WTC11 (cell line): ENCODE measurements at regions not wholly inside any gene's neighbourhood (a gene's known extent, or its start where the extent isn't known, plus 50 kb on each side); places are given as distances from the start of the nearest gene placed in this dataset.

ENCODE experiments used
- ATF3 ChIP-seq: sonication (generic); formaldehyde crosslinking; conservative IDR thresholded peaks from 2 replicates; pipeline ENCODE4 v1.8.1; 2022; ENCODE audit warnings: mild to moderate bottlenecking, missing genetic modification reagents
- CTCF ChIP-seq: fragments of 200-600 bp; IDR thresholded peaks from 2 replicates; pipeline ENCODE4 v1.8.0; 2022; ENCODE audit warnings: antibody characterized with exemption
- ELF4 ChIP-seq: sonication (generic); formaldehyde crosslinking; IDR thresholded peaks from 2 replicates; pipeline ENCODE4 v1.8.1; 2022; ENCODE audit warnings: low read depth, mild to moderate bottlenecking, moderate library complexity, missing genetic modification reagents
- JUN ChIP-seq: sonication (generic); formaldehyde crosslinking; IDR thresholded peaks from 2 replicates; pipeline ENCODE4 v1.8.0; 2023; ENCODE audit warnings: mild to moderate bottlenecking, missing genetic modification reagents
- MAX ChIP-seq: sonication (generic); formaldehyde crosslinking; IDR thresholded peaks from 2 replicates; pipeline ENCODE4 v1.8.0; 2022; ENCODE audit warnings: mild to moderate bottlenecking, missing genetic modification reagents
- TP53 ChIP-seq: sonication (generic); formaldehyde crosslinking; IDR thresholded peaks from 2 replicates; pipeline ENCODE4 v1.8.1; 2023; ENCODE audit warnings: mild to moderate bottlenecking, missing genetic modification reagents
- USF1 ChIP-seq: sonication (generic); formaldehyde crosslinking; IDR thresholded peaks from 2 replicates; pipeline ENCODE4 v1.8.0; 2022; ENCODE audit warnings: mild to moderate bottlenecking, missing genetic modification reagents
- ZNF396 ChIP-seq: fragments of 250-450 bp; sonication (Bioruptor Pico); IDR thresholded peaks from 2 replicates; pipeline ENCODE4 v1.8.0; 2021; ENCODE audit warnings: mild to moderate bottlenecking, moderate library complexity, borderline replicate concordance

- TF ChIP-seq JUN (CRISPR knock-in tag) (no peak), USF1 (CRISPR knock-in tag) (no peak), TP53 (CRISPR knock-in tag) (no peak), CTCF (no peak), ELF4 (CRISPR knock-in tag) (no peak), ZNF396 (CRISPR knock-in tag) (no peak), MAX (CRISPR knock-in tag) (no peak), ATF3 (CRISPR knock-in tag) (no peak)
Observed at GRCh38 chr6:105987516-105987915, 98.6 kb upstream of the PRDM1 start.
